Transverse colon (tissue), 3 donors: ENCODE measurements at regions not wholly inside any gene's neighbourhood (a gene's known extent, or its start where the extent isn't known, plus 50 kb on each side); places are given as distances from the start of the nearest gene placed in this dataset.

Experiments
- POLR2A ChIP-seq: fragments of 450-650 bp; IDR thresholded peaks from one replicate; pipeline ENCODE4 v1.6.1; 2016; ENCODE audit warnings: antibody characterized with exemption, mild to moderate bottlenecking, moderate library complexity
- TF ChIP-seq, protein P1 (sequence below), 5 experiments: fragments of 200-600 bp in 3 of 5; fragments of 450-650 bp in 2 of 5; sonication (generic) in 3 of 5; IDR thresholded peaks; 1 replicate in 2 of 5; 2 replicates in 3 of 5; pipeline ENCODE4 v1.5.1; 2016 to 2017; ENCODE audit warnings: antibody characterized with exemption in 5 of 5, inconsistent platforms in 3 of 5, mild to moderate bottlenecking in 2 of 5, moderate library complexity in 1 of 5

DNA sequence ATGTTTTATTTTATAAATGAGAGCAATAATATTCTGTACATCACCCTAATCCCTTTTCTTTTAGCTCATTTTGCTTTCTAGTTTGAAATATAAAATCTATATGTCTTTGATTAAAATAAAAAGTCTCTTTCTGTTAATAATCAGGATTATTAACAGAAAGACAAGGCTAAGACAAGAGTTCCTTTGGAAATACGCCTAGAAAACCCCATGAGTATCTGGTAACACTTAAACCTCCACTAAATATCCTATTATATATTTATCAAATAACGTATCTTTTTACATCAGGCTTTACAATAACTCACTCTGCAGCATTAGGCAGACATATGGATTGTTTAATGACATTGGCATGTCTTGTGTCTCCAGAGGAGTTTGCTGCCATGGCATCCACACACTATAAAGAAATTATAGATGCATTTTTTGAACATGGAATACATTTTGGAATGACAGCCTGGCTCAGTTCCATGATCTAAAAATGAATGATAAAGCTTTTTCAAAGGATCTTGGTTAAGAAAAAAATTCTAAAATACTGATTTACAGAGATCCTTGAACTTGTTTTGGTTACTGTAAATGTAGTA is 98.7 kb downstream of the TMEM26 start:
- TF ChIP-seq POLR2A, result no peak
- TF ChIP-seq, protein P1, sequence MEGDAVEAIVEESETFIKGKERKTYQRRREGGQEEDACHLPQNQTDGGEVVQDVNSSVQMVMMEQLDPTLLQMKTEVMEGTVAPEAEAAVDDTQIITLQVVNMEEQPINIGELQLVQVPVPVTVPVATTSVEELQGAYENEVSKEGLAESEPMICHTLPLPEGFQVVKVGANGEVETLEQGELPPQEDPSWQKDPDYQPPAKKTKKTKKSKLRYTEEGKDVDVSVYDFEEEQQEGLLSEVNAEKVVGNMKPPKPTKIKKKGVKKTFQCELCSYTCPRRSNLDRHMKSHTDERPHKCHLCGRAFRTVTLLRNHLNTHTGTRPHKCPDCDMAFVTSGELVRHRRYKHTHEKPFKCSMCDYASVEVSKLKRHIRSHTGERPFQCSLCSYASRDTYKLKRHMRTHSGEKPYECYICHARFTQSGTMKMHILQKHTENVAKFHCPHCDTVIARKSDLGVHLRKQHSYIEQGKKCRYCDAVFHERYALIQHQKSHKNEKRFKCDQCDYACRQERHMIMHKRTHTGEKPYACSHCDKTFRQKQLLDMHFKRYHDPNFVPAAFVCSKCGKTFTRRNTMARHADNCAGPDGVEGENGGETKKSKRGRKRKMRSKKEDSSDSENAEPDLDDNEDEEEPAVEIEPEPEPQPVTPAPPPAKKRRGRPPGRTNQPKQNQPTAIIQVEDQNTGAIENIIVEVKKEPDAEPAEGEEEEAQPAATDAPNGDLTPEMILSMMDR (IDR thresholded peaks at IDR 0.05), result no peak
